HG02943 (cell line): ENCODE measurements at regions not wholly inside any gene's neighbourhood (a gene's known extent, or its start where the extent isn't known, plus 50 kb on each side); places are given as distances from the start of the nearest gene placed in this dataset.
"Not testable (repeated sequence)": the region's sequence is repeated elsewhere in the genome, so short reads cannot be mapped to it uniquely, and the experiment has no call there.

Source experiments
- ATAC-seq: cut with Tn5 transposase; IDR thresholded peaks from one replicate; pipeline ENCODE4 v1.9.1; 2021; ENCODE audit warnings: mild to moderate bottlenecking, low read depth, moderate library complexity; ENCODE audit not compliant: unreplicated experiment

GRCh38 chr22:49411236-49411635 lies 416.4 kb downstream of the BRD1 start:
- no peak for ATAC-seq

DNA sequence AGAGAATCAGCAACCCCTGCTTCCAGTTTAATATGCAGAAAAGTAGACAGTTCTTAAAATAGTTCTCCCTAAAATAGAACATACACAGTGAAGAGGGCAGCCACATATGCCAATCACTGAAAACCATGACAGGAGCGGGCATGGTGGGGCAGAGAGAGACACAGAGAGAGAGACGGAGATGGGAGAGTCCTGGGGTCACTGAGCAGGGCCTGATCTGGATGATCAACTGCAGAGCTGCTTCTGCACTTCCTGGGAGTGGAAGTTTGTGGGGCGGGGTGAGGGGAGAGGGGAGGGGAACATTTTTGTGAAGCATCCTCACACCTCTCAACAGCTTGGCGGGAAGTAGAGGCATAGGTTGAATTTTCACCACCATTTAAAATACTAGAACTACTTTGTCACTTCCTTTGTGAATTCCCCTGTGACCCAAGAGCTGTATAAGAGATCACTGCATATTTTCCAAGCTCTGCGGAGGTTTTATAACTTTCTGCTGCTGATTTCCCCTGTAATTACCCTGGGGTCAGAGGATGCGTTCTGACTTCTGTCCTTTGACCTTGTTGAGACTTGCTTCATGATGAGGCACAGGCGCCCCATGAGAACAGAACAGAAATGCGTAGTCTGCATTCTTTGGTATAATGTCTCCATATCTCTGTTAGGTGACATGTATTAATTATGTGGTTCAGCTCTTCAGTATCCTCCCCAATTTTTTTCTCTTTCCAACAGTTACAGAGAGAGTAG lies 419.4 kb downstream of the BRD1 start:
- ATAC-seq, result no peak

- no peak for ATAC-seq
Measured at GRCh38 chr22:49406879-49407587, 420.6 kb downstream of the BRD1 start.

- no peak for ATAC-seq
Measured at GRCh38 chr22:49406047-49406650, 421.5 kb downstream of the BRD1 start.

- no peak for ATAC-seq
Measured at GRCh38 chr22:49405590-49405989, 422.1 kb downstream of the BRD1 start.

DNA sequence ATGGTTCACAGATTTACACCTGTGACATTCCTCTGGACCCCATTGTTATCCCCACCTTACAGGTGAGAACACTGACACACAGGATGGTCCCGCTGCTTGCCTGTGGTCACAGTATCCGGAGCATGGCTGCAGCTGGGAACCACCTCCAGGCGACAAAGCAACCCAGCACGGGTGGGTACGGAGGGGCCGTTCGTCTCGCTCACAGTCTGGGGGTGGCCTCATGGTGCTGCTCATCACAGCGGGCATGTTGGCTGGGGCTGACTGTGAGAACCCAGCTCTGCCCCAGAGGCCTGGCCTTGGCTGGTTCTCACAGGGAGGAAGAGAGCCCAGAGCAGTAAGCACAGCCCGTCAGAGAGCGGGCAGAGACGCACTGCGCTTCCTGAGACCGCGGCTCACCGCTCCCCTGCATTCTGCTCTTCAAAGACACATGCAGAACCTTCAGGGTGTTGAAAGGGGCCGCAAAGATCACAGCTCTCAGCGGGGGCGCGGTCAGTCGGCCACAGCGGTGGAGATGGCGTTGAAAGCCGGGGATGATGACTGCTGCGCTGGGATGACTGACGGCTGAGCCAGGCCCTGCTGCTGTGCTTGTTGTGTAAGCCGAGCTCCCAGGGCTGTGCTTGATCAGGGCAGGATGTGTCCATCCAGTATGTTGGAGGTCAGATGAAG lies 423.0 kb downstream of the BRD1 start:
- ATAC-seq, result no peak

- ATAC-seq, result no peak
Measured at GRCh38 chr22:49404020-49404419, 423.7 kb downstream of the BRD1 start.

GRCh38 chr22:49403102-49403501 lies 424.6 kb downstream of the BRD1 start:
- ATAC-seq, result no peak

DNA sequence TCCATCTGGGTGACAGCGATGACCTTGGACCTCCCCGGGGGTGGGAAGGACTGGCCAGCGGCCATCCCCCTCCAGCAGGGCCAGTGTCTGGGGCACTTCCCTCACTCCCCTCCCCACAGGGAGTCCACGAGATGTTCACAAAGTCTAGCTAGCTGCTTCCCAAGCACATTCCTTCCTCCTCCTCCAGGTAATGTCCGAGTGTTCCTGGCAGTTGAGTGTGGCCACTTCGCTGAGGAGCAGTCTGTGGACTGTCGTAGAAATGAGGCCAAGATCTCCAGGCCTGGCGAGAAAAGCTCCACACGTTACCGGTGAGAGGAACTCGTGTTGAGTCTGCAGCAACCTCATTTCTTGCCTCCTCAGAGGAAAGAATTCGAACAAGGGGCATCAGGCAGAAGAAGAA lies 425.5 kb downstream of the BRD1 start:
- no peak for ATAC-seq

- no peak for ATAC-seq
Measured at GRCh38 chr22:49400941-49401598, 426.6 kb downstream of the BRD1 start.

GRCh38 chr22:49400136-49400940 lies 427.3 kb downstream of the BRD1 start:
- no peak for ATAC-seq

- ATAC-seq, result no peak
Measured at GRCh38 chr22:49398646-49399045, 429.0 kb downstream of the BRD1 start.

DNA sequence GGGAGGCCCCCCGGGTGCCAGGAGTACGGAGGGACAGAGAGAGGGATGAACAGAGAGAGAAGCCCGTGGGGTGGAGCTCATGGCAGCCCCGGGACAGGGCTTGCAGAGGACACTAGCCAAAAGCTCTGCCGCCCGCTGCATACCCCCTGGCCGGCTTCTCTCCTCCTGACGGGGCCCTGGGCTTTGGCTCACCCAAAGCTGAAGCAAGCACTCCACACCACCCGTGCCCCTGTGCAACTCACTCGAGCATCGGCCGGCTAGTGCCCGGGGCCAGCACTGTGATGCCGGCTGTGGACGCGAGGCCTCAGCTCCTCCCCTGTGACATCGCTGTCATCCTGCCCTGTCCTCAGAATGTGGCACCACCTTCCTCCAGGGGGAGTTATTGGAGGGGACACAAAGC lies 429.6 kb downstream of the BRD1 start:
- ATAC-seq, result no peak

- ATAC-seq, result no peak
Measured at GRCh38 chr22:49396817-49397216, 430.9 kb downstream of the BRD1 start.

DNA sequence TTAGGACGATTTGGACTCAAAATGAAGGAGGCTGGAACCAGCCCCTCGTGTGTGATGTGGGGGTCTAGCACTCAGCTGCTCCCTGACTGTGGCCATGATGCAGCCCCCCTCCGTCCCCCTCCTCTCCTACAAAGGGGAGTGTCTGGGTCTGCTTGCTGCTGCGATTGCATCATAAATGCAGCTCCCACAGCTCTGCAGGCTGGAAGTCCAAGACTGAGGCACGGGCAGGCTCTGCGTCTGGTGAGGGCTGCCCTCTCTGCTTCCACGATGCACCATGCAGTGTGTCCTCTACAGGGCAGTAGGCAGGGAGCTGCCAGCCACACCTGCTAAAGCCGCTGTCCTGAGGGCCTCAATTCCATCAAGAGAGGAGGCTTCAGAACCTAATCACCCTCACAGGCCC lies 432.1 kb downstream of the BRD1 start:
- no peak for ATAC-seq

GRCh38 chr22:49395062-49395461 lies 432.6 kb downstream of the BRD1 start:
- ATAC-seq, result not testable (repeated sequence)

DNA sequence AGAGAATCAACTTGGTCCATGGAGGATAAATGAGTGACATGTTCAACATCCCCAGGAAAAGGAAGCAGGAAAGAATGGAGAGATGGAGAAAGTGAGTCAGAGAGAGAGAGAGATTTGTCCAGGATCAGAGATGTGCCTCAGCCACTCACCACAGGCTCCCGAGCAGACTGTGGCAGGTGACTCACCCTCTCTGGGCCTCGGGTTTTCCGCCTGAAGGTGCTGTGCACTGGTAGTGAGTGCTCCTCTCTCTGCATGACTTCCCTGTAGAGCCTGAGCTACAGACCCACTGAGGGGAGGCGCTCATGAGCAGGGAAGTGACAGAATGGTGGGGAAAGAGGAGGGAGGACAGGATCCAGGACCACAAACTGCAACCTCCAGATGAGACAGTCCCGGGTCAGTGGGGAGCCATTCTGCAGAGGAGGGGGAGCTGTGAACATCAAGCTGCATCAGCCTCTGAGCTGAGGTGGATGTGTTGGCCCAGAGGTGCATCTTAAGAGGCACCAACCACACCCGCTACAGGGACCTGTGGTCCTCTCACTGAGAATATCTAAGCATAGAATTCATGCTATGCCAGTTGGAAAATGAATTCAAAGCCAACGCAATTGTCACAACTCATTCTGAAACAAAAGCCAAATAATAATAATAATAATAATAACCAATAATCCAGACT lies 433.4 kb downstream of the BRD1 start:
- no peak for ATAC-seq

DNA sequence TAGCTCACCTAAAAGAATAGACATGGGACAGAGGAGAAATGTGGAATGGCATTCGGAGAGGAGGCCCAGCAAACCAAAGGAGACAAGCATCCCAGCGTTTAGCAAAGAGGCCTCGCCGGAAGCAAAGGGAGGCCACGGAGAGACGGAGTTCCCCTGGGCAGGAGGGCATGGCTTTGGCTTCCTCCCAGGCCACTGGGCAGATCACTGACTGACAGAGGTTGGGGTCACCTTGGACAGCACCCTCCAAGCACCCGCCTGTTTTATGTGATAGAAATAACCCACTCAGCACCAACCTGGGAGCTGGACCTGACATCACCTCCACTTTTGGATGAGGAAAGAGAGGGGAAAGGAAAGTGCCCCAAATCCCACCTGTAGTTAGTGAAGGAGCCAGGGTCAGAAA lies 434.1 kb downstream of the BRD1 start:
- no peak for ATAC-seq

DNA sequence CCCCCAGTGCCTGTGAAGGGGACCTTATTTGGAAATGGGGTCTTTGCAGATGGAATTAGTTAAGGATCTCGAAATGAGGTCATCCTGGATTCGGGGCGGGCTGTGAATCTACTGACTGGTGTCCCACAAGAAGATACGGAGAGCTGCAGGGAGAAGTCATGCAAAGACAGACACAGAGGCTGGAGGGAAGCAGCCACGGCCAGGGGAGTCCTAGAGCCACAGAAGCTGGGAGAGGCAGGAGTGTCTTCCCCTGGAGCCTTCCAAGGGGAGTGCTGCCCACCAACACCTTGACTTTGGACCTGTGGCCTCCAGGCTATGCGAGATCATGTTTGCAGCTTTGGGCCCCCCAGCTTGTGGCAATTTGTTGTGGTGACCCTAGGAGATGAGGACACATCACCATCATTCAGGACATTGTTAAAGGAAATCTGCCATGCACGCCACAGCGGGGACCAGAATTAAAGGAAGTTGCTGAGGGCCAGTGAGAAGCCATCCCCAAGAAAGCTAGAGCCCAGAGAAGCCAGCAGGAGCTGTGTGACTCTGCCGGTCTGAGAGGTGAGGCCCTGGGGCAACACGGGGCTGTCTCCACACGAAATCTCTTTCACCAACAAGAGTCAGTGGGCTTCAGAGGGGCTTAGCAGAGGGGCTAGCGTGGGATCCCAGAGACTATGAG lies 434.7 kb downstream of the BRD1 start:
- no peak for ATAC-seq
